Thyroid gland (tissue), 4 donors: ENCODE measurements at regions not wholly inside any gene's neighbourhood (a gene's known extent, or its start where the extent isn't known, plus 50 kb on each side); places are given as distances from the start of the nearest gene placed in this dataset.
A peak's percentile ranks its signal among the peaks of the same experiment; 100 is the strongest.

Source experiments
- DNase-seq, 2 donors: peaks; one replicate each; pipeline ENCODE4 v3.0.0-alpha.2; 2019
- H3K27ac ChIP-seq, 3 donors: fragments of 200-600 bp; sonication (generic); 1 replicate in 2 of 3; 2 replicates in 1 of 3; pipeline ENCODE4 v1.5.1; 2016 to 2019; ENCODE audit warnings: mild to moderate bottlenecking in 1 of 3, moderate library complexity in 1 of 3
- H3K27me3 ChIP-seq: fragments of 200-600 bp; sonication (generic); one replicate; pipeline ENCODE4 v1.5.1; 2019
- H3K36me3 ChIP-seq, 2 donors: fragments of 200-600 bp; sonication (generic); one replicate each; pipeline ENCODE4 v1.5.1; 2016 to 2019
- H3K4me1 ChIP-seq, 2 donors: fragments of 200-600 bp; sonication (generic); one replicate each; pipeline ENCODE4 v1.5.1; 2017 to 2019
- H3K4me3 ChIP-seq, 3 donors: fragments of 200-600 bp; sonication (generic); replicated peaks in 1 of 3; 1 replicate in 2 of 3; 2 replicates in 1 of 3; pipeline ENCODE4 v1.5.1; 2016; ENCODE audit warnings: mild to moderate bottlenecking in 1 of 3
- H3K9me3 ChIP-seq: fragments of 200-600 bp; sonication (generic); one replicate; pipeline ENCODE4 v1.5.1; 2017
- CTCF ChIP-seq, 6 experiments: fragments of 200-600 bp in 3 of 6; fragments of 450-650 bp in 3 of 6; sonication (generic) in 3 of 6; IDR thresholded peaks; one replicate each; pipeline ENCODE4 v1.5.1; 2016 to 2019; ENCODE audit warnings: antibody characterized with exemption in 6 of 6, mild to moderate bottlenecking in 2 of 6, inconsistent platforms in 1 of 6, moderate library complexity in 1 of 6
- POLR2A ChIP-seq, 2 donors: fragments of 450-650 bp; IDR thresholded peaks; one replicate each; pipeline ENCODE4 v1.6.1; 2017; ENCODE audit warnings: antibody characterized with exemption in 2 of 2, mild to moderate bottlenecking in 2 of 2, moderate library complexity in 1 of 2
- WGBS, 2 donors: methylation state at CpG; one replicate each; pipeline ENCODE4 v1.1.5; 2017; 5-methylcytosine and 5-hydroxymethylcytosine counted together
- intact Hi-C: fragments of 100-400 bp; cut with DNase I; formaldehyde crosslinking; loops from one replicate; pipeline ENCODE4 v1.15.1; 2023

DNA sequence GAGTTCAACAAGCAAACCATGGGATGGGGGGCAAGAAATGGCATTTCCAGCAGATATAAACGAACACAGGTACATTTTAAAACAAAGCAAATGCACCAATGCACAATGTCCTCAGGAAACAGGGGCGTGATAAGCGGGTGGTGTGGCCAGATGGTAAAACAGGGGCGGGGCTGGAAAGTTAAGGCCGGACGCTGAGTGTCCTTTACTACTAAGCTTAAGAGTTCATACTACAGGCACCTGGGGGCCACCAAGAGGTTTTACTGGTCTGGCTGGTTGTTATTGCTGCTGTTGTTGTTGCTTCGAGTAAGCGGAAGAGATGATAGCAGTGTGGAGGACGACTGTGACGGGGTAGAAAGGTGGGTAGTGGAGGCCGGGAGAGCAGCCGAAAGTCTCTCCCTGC, 99.8 kb downstream of the ATPSCKMT start:
- no peaks in the 10 kb centered on the region for H3K27me3 ChIP-seq
- DNase-seq, result no peak
- H3K27ac ChIP-seq, result no peak overlapping the region
- no peaks in the 10 kb centered on the region for H3K36me3 ChIP-seq
- intact Hi-C loops, result no loop called here
- H3K4me3 ChIP-seq, result no peak overlapping the region
- WGBS, 2 donors, result 70 to 72% methylated on average over 12 of the region's 12 CpGs
- TF ChIP-seq CTCF (IDR thresholded peaks at IDR 0.05), result no peak
- TF ChIP-seq POLR2A (IDR thresholded peaks at IDR 0.05), result no peak
- H3K9me3 ChIP-seq, result no peaks in the 10 kb centered on the region
- H3K4me1 ChIP-seq, result no peaks in the 10 kb centered on the region

- Histone ChIP-seq H3K27me3 (no peaks in the 10 kb centered on the region), H3K4me3 (no peak overlapping the region), H3K9me3 (no peaks in the 10 kb centered on the region), H3K4me1 (no peaks in the 10 kb centered on the region), H3K36me3 (no peaks in the 10 kb centered on the region), H3K27ac (no peak overlapping the region)
- no peak for DNase-seq
- intact Hi-C loops, result no loop called here
- no peak for TF ChIP-seq POLR2A (IDR thresholded peaks at IDR 0.05)
- TF ChIP-seq CTCF (IDR thresholded peaks at IDR 0.05), result peak in 3 of 6 experiments; percentile 20 to 22 (median 21)
- WGBS, 2 donors, result 70 to 85% methylated on average over 6 of the region's 6 CpGs
Observed at GRCh38 chr5:10145923-10146401, 103.7 kb downstream of the ATPSCKMT start.

DNA sequence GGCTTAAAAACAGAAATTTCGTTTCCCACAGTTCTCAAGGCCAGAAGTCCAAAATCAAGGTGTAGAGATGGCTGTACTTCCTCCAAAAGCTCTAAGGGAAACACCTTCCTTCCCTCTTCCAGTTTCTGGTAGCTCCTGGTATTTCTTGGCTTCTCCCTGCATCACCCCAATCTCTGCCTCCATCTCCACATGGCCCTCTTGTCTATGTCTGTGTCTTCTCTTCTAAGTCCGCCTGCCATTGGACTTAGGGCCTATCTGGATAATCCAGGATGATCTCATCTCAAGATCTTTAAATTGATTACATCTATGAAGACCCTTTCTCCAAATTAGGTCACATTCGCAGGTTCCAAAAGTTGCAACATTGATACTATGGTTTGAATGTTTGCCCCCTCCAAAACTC, 105.6 kb downstream of the ATPSCKMT start:
- no peak overlapping the region for H3K4me3 ChIP-seq
- TF ChIP-seq POLR2A (IDR thresholded peaks at IDR 0.05), result no peak
- no peaks in the 10 kb centered on the region for H3K4me1 ChIP-seq
- H3K27ac ChIP-seq, result no peak overlapping the region
- intact Hi-C loops, result no loop called here
- no peaks in the 10 kb centered on the region for H3K36me3 ChIP-seq
- DNase-seq, result no peak
- H3K27me3 ChIP-seq, result no peaks in the 10 kb centered on the region
- no peaks in the 10 kb centered on the region for H3K9me3 ChIP-seq
- WGBS, 2 donors, result 90 to 94% methylated on average over 3 of the region's 3 CpGs

DNA sequence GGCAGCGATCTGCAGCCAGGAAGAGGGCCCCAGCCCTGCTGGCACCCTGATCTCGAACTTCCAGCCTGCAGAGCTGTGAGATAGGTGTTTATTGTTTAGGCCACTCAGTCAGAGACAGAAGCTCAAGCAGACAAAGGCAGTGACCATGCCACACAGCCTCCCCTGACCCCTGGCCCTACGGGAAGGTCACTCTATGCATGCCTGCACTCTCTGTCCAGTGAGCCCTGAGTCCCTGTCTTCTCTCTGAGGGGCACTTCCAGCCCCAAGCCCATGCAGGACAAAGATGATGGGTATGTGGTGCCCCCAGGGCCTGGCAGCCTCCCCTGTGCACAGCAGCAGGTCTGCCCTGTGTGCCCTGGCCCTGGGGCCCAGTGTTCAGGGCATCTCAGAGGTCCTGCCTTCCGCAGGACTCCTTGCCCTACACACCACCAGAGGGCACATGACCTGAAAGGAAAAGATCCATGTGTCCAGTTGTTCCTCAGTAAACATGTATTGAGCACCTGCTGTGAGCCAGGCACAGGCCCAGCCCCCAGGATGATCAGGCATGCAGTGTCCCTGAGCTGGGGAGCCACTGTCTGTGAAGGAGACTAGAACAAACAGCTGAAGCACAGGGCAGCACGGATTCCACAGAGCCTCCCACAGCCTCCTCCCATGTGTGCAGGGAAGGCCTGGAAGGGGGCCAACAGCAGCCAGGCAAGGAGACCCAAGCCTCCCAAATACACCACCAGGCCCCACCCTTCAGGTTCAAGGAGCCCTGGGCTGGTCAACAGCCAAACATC, 109.3 kb downstream of the ATPSCKMT start:
- Histone ChIP-seq H3K9me3 (no peaks in the 10 kb centered on the region), H3K4me1 (no peaks in the 10 kb centered on the region), H3K27me3 (no peaks in the 10 kb centered on the region), H3K4me3 (no peak overlapping the region), H3K27ac (no peak overlapping the region), H3K36me3 (no peaks in the 10 kb centered on the region)
- TF ChIP-seq POLR2A (IDR thresholded peaks at IDR 0.05) (no peak), CTCF (IDR thresholded peaks at IDR 0.05) (peak in 1 of 6 experiments; percentile 15)
- DNase-seq, result peak; percentile 37 to 42
- WGBS, 2 donors, result 67 to 100% methylated on average over 1 to 3 of the region's 5 CpGs
- intact Hi-C loops, result no loop called here

GRCh38 chr5:10138395-10139057, 111.2 kb downstream of the ATPSCKMT start:
- WGBS, 2 donors, result 79 to 83% methylated on average over 18 of the region's 18 CpGs
- H3K36me3 ChIP-seq, result no peaks in the 10 kb centered on the region
- no peaks in the 10 kb centered on the region for H3K4me1 ChIP-seq
- H3K4me3 ChIP-seq, result no peak overlapping the region
- no peak overlapping the region for H3K27ac ChIP-seq
- TF ChIP-seq CTCF (IDR thresholded peaks at IDR 0.05) (no peak), POLR2A (IDR thresholded peaks at IDR 0.05) (no peak)
- intact Hi-C loops, result no loop called here
- H3K27me3 ChIP-seq, result no peaks in the 10 kb centered on the region
- DNase-seq, result no peak
- H3K9me3 ChIP-seq, result no peaks in the 10 kb centered on the region
